ENCODE measurements at regions not wholly inside any gene's neighbourhood (a gene's known extent, or its start where the extent isn't known, plus 50 kb on each side); places are given as distances from the start of the nearest gene placed in this dataset.

GRCh38 chr2:220959391-220959802 lies 612.7 kb downstream of the EPHA4 start:
- TF ChIP-seq CTCF (IDR thresholded peaks at IDR 0.05) (no peak), POLR2A (IDR thresholded peaks at IDR 0.05) (no peak)
- intact Hi-C loops (cut with DNase I; ENCODE audit: low total_unique reads): no loop called here
- Histone ChIP-seq H3K36me3 (no peaks in the 10 kb centered on the region), H3K27me3 (no peaks in the 10 kb centered on the region), H3K4me3 (no peak overlapping the region), H3K9me3 (no peaks in the 10 kb centered on the region), H3K27ac (no peak overlapping the region), H3K4me1 (no peaks in the 10 kb centered on the region)
- no peak for DNase-seq

- no peaks in the 10 kb centered on the region for H3K9me3 ChIP-seq
- TF ChIP-seq POLR2A (IDR thresholded peaks at IDR 0.05): no peak
- TF ChIP-seq CTCF (IDR thresholded peaks at IDR 0.05): no peak
- H3K27ac ChIP-seq: no peak overlapping the region
- intact Hi-C loops (cut with DNase I; ENCODE audit: low total_unique reads): no loop called here
- no peaks in the 10 kb centered on the region for H3K36me3 ChIP-seq
- no peaks in the 10 kb centered on the region for H3K27me3 ChIP-seq
- no peak overlapping the region for H3K4me3 ChIP-seq
- H3K4me1 ChIP-seq: no peaks in the 10 kb centered on the region
- no peak for DNase-seq
These were observed 610.8 kb downstream of the EPHA4 start for GRCh38 chr2:220961143-220961860.

GRCh38 chr2:220962556-220962955 lies 609.5 kb downstream of the EPHA4 start:
- DNase-seq: no peak
- Histone ChIP-seq H3K4me1 (no peaks in the 10 kb centered on the region), H3K4me3 (no peak overlapping the region), H3K9me3 (no peaks in the 10 kb centered on the region), H3K36me3 (no peaks in the 10 kb centered on the region), H3K27me3 (no peaks in the 10 kb centered on the region), H3K27ac (no peak overlapping the region)
- intact Hi-C loops (cut with DNase I; ENCODE audit: low total_unique reads): no loop called here
- TF ChIP-seq POLR2A (IDR thresholded peaks at IDR 0.05) (no peak), CTCF (IDR thresholded peaks at IDR 0.05) (no peak)

GRCh38 chr2:220963076-220963475 lies 609.0 kb downstream of the EPHA4 start:
- Histone ChIP-seq H3K4me1 (no peaks in the 10 kb centered on the region), H3K36me3 (no peaks in the 10 kb centered on the region), H3K9me3 (no peaks in the 10 kb centered on the region), H3K27me3 (no peaks in the 10 kb centered on the region), H3K27ac (no peak overlapping the region), H3K4me3 (no peak overlapping the region)
- DNase-seq: no peak
- TF ChIP-seq CTCF (IDR thresholded peaks at IDR 0.05) (no peak), POLR2A (IDR thresholded peaks at IDR 0.05) (no peak)
- intact Hi-C loops (cut with DNase I; ENCODE audit: low total_unique reads): no loop called here

GRCh38 chr2:220963930-220964329 lies 608.2 kb downstream of the EPHA4 start:
- H3K27ac ChIP-seq: no peak overlapping the region
- H3K4me3 ChIP-seq: no peak overlapping the region
- no peaks in the 10 kb centered on the region for H3K4me1 ChIP-seq
- no peak for DNase-seq
- intact Hi-C loops (cut with DNase I; ENCODE audit: low total_unique reads): no loop called here
- no peak for TF ChIP-seq POLR2A (IDR thresholded peaks at IDR 0.05)
- TF ChIP-seq CTCF (IDR thresholded peaks at IDR 0.05): no peak
- H3K9me3 ChIP-seq: no peaks in the 10 kb centered on the region
- H3K27me3 ChIP-seq: no peaks in the 10 kb centered on the region
- H3K36me3 ChIP-seq: no peaks in the 10 kb centered on the region
